ENCODE measurements at regions not wholly inside any gene's neighbourhood (a gene's known extent, or its start where the extent isn't known, plus 50 kb on each side); places are given as distances from the start of the nearest gene placed in this dataset.

- TF ChIP-seq CTCF (IDR thresholded peaks at IDR 0.05; ENCODE audit: low read depth, low read length, poor library complexity, severe bottlenecking) (no peak), EZH2phosphoT487 (IDR thresholded peaks at IDR 0.05; ENCODE audit: borderline replicate concordance, low read length) (no peak)
Measured at GRCh38 chr1:193479187-193479586, 292.8 kb upstream of the B3GALT2 start.
